ENCODE measurements at regions not wholly inside any gene's neighbourhood (a gene's known extent, or its start where the extent isn't known, plus 50 kb on each side); places are given as distances from the start of the nearest gene placed in this dataset.

DNA sequence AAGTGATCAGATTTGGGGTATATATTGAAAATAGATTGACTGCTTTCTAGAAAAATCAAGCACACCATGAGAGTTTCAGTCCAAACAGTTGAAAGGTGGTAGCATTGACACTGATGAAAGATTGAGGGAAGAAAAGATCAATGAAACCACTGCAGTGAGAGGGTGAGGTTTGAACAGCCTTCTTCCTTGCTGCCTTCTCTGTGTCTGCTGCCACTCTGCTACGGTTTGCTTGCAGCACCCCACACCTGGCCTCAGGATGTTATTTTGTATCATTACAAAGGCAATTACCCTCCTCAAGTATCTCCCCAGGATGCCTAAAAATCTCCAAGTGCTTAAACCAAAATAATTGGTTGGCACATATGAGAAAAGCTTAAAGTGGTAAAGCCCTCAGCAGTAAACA lies 683.6 kb upstream of the ARPP21 start:
- in situ Hi-C loops (cut with MboI; ENCODE audit: low sequenced_read_pairs, unreplicated experiment): no loop called here
- no peak for DNase-seq (ENCODE audit: low spot score)
- TF ChIP-seq CTCF (IDR thresholded peaks at IDR 0.05; ENCODE audit: borderline replicate concordance, control extremely low read depth, extremely low read depth, insufficient read depth, missing control alignments): no peak

DNA sequence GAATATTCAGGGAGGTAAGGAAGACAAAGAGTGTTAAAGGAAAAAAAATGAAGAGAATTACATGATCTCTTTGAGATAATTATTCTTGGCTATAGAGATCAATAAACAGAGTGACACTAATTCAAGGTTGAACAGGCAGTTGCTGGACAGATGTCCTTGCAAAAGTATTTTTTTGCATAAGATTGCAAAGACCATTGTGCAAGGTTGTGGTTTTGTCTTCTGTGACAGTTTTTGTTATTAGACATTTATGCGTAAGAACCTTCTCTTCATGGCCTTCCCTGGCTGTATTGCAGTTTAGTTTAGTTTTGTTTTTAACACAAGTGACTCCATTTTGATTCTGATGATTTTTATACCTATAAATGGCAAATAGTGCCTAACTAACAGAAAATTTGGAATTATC lies 682.8 kb upstream of the ARPP21 start:
- in situ Hi-C loops (cut with MboI; ENCODE audit: low sequenced_read_pairs, unreplicated experiment): no loop called here
- no peak for DNase-seq (ENCODE audit: low spot score)
- no peak for TF ChIP-seq CTCF (IDR thresholded peaks at IDR 0.05; ENCODE audit: borderline replicate concordance, control extremely low read depth, extremely low read depth, insufficient read depth, missing control alignments)

DNA sequence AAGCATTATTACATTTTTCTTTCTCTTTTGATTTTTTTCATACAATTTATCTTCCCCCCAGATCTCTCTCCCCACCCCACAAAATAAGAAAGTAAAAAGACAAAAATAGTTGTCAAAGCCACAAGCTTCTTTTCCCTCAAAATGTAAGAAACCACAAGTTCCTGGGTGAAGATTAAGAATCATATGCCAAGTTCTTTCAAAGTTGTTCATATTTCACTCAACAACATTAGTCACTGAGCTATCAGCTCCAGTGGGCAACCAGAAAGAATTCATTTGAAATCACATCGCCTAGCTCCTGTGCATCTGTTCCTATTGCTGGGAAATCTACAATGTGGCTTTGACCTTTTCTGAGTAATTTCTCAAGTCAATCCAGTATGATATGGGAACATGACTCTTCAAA lies 681.6 kb upstream of the ARPP21 start:
- in situ Hi-C loops (cut with MboI; ENCODE audit: low sequenced_read_pairs, unreplicated experiment): no loop called here
- no peak for TF ChIP-seq CTCF (IDR thresholded peaks at IDR 0.05; ENCODE audit: borderline replicate concordance, control extremely low read depth, extremely low read depth, insufficient read depth, missing control alignments)
- no peak for DNase-seq (ENCODE audit: low spot score)

- no peak for DNase-seq (ENCODE audit: low spot score)
- in situ Hi-C loops (cut with MboI; ENCODE audit: low sequenced_read_pairs, unreplicated experiment): no loop called here
- TF ChIP-seq CTCF (IDR thresholded peaks at IDR 0.05; ENCODE audit: borderline replicate concordance, control extremely low read depth, extremely low read depth, insufficient read depth, missing control alignments): no peak
Measured at GRCh38 chr3:34969513-34969912, 669.8 kb upstream of the ARPP21 start.

- no peak for TF ChIP-seq CTCF (IDR thresholded peaks at IDR 0.05; ENCODE audit: borderline replicate concordance, control extremely low read depth, extremely low read depth, insufficient read depth, missing control alignments)
- no peak for DNase-seq (ENCODE audit: low spot score)
- in situ Hi-C loops (cut with MboI; ENCODE audit: low sequenced_read_pairs, unreplicated experiment): no loop called here
Measured at GRCh38 chr3:34972481-34972880, 666.8 kb upstream of the ARPP21 start.

DNA sequence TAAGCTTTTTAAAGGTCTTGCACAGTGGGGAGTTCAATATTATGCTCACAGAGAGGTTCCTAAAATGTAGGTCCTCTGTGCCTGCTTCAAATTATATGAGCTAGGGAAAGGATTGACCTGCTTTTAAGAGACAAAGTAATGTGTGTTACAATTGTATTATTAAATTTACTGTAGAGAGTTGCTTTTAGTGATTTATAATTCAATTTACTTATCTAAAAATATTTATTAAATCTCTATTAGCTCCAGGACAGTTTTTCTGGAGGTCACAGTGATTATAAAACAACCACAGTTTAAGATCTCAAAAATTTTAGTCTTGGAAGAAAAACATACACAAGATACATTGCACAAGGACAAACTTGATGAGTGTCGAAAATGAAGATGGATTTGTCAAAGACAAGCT lies 665.7 kb upstream of the ARPP21 start:
- DNase-seq (ENCODE audit: low spot score): no peak
- in situ Hi-C loops (cut with MboI; ENCODE audit: low sequenced_read_pairs, unreplicated experiment): no loop called here
- TF ChIP-seq CTCF (IDR thresholded peaks at IDR 0.05; ENCODE audit: borderline replicate concordance, control extremely low read depth, extremely low read depth, insufficient read depth, missing control alignments): no peak

- in situ Hi-C loops (cut with MboI; ENCODE audit: low sequenced_read_pairs, unreplicated experiment): no loop called here
- TF ChIP-seq CTCF (IDR thresholded peaks at IDR 0.05; ENCODE audit: borderline replicate concordance, control extremely low read depth, extremely low read depth, insufficient read depth, missing control alignments): no peak
- DNase-seq (ENCODE audit: low spot score): no peak
Measured at GRCh38 chr3:34983631-34984030, 655.7 kb upstream of the ARPP21 start.
